GM18861 (cell line): ENCODE measurements at regions not wholly inside any gene's neighbourhood (a gene's known extent, or its start where the extent isn't known, plus 50 kb on each side); places are given as distances from the start of the nearest gene placed in this dataset.
A peak's percentile ranks its signal among the peaks of the same experiment; 100 is the strongest.
"Not testable (repeated sequence)": the region's sequence is repeated elsewhere in the genome, so short reads cannot be mapped to it uniquely, and the experiment has no call there.

Experiments
- ATAC-seq: cut with Tn5 transposase; IDR thresholded peaks from one replicate; pipeline ENCODE4 v1.9.1; 2021; ENCODE audit not compliant: unreplicated experiment

- no peak for ATAC-seq
These were observed 655.2 kb downstream of the FAM133A start for GRCh38 chrX:94329182-94329581.

- not testable (repeated sequence) for ATAC-seq
These were observed 667.7 kb downstream of the FAM133A start for GRCh38 chrX:94341730-94342129.

- ATAC-seq, result no peak
These were observed 687.2 kb downstream of the FAM133A start for GRCh38 chrX:94361241-94361640.

- no peak for ATAC-seq
These were observed 691.7 kb downstream of the FAM133A start for GRCh38 chrX:94365736-94366135.

- no peak for ATAC-seq
These were observed 692.6 kb downstream of the FAM133A start for GRCh38 chrX:94366616-94367015.

GRCh38 chrX:94389044-94389443 is 715.0 kb downstream of the FAM133A start:
- ATAC-seq, result no peak

GRCh38 chrX:94400488-94400887 is 726.5 kb downstream of the FAM133A start:
- peak; percentile 81 for ATAC-seq

GRCh38 chrX:94401426-94401825 is 727.4 kb downstream of the FAM133A start:
- ATAC-seq, result no peak

GRCh38 chrX:94414746-94415145 is 740.7 kb downstream of the FAM133A start:
- no peak for ATAC-seq

GRCh38 chrX:94418065-94418464 is 744.1 kb downstream of the FAM133A start:
- no peak for ATAC-seq

GRCh38 chrX:94424456-94424855 is 750.5 kb downstream of the FAM133A start:
- ATAC-seq, result no peak

GRCh38 chrX:94430091-94430490 is 756.1 kb downstream of the FAM133A start:
- no peak for ATAC-seq

GRCh38 chrX:94435799-94436198 is 761.8 kb downstream of the FAM133A start:
- ATAC-seq, result no peak

- no peak for ATAC-seq
These were observed 780.2 kb downstream of the FAM133A start for GRCh38 chrX:94454159-94454558.

GRCh38 chrX:94454606-94455005 is 780.6 kb downstream of the FAM133A start:
- no peak for ATAC-seq

- ATAC-seq, result no peak
These were observed 781.8 kb downstream of the FAM133A start for GRCh38 chrX:94455782-94456181.

GRCh38 chrX:94492541-94492940 is 818.5 kb downstream of the FAM133A start:
- ATAC-seq, result no peak

- no peak for ATAC-seq
These were observed 819.4 kb downstream of the FAM133A start for GRCh38 chrX:94493405-94493804.

- ATAC-seq, result no peak
These were observed 837.6 kb downstream of the FAM133A start for GRCh38 chrX:94511564-94511963.

GRCh38 chrX:94515009-94515408 is 841.0 kb downstream of the FAM133A start:
- ATAC-seq, result no peak

- ATAC-seq, result no peak
These were observed 850.9 kb downstream of the FAM133A start for GRCh38 chrX:94524867-94525266.

GRCh38 chrX:94545722-94546121 is 871.7 kb downstream of the FAM133A start:
- no peak for ATAC-seq

GRCh38 chrX:94551831-94552230 is 877.8 kb downstream of the FAM133A start:
- ATAC-seq, result no peak

GRCh38 chrX:94560930-94561329 is 886.9 kb downstream of the FAM133A start:
- ATAC-seq, result no peak
